Natural killer cell (primary cell): ENCODE measurements at regions not wholly inside any gene's neighbourhood (a gene's known extent, or its start where the extent isn't known, plus 50 kb on each side); places are given as distances from the start of the nearest gene placed in this dataset.

Experiments
- ATAC-seq, 3 donors: fragments of 150-1000 bp in 2 of 3; fragments of 200-7000 bp in 1 of 3; cut with Tn5 transposase; 1 replicate in 1 of 3; 2 replicates in 2 of 3; pipeline ENCODE4 v1.10.0; 2021; ENCODE audit warnings: mild to moderate bottlenecking in 2 of 3, moderate library complexity in 2 of 3
- DNase-seq, 2 donors: peaks; one replicate each; pipeline versions ENCODE4 v3.0.0 to v3.0.0-alpha.2; 2013 to 2021; ENCODE audit warnings: mixed read lengths in 1 of 2
- H3K27ac ChIP-seq: one replicate; pipeline ENCODE4 v1.5.1; 2013; ENCODE audit warnings: mild to moderate bottlenecking, low read length
- H3K27me3 ChIP-seq: one replicate; pipeline ENCODE4 v1.6.1; 2013; ENCODE audit warnings: low read length; ENCODE audit not compliant: control insufficient read depth, insufficient read depth
- H3K36me3 ChIP-seq: one replicate; pipeline ENCODE4 v1.6.1; 2013; ENCODE audit warnings: low read length; ENCODE audit not compliant: control insufficient read depth, insufficient read depth
- H3K4me1 ChIP-seq: one replicate; pipeline ENCODE4 v1.6.1; 2013; ENCODE audit warnings: low read length; ENCODE audit not compliant: control insufficient read depth, insufficient read depth
- H3K4me3 ChIP-seq: one replicate; pipeline ENCODE4 v1.5.1; 2013; ENCODE audit warnings: low read length
- H3K9me3 ChIP-seq: one replicate; pipeline ENCODE4 v1.6.1; 2013; ENCODE audit warnings: low read length; ENCODE audit not compliant: control insufficient read depth, insufficient read depth
- H3K27ac Mint-ChIP-seq, 2 donors: one replicate each; pipeline ENCODE4 v1.8.0; 2022; ENCODE audit warnings: mild to moderate bottlenecking in 2 of 2, mixed read lengths in 2 of 2, moderate library complexity in 1 of 2
- H3K27me3 Mint-ChIP-seq, 2 donors: one replicate each; pipeline ENCODE4 v1.8.0; 2022; ENCODE audit warnings: low read depth in 2 of 2, mixed read lengths in 2 of 2
- H3K36me3 Mint-ChIP-seq: one replicate; pipeline ENCODE4 v1.8.0; 2022; ENCODE audit warnings: mixed read lengths
- H3K4me1 Mint-ChIP-seq, 2 donors: one replicate each; pipeline ENCODE4 v1.8.0; 2022; ENCODE audit warnings: mixed read lengths in 2 of 2
- H3K4me3 Mint-ChIP-seq: one replicate; pipeline ENCODE4 v1.8.0; 2022; ENCODE audit warnings: mild to moderate bottlenecking, moderate library complexity, mixed read lengths
- H3K9me3 Mint-ChIP-seq, 2 donors: one replicate each; pipeline ENCODE4 v1.8.0; 2022; ENCODE audit warnings: mixed read lengths in 2 of 2
- CTCF ChIP-seq: fragments of 200-600 bp; IDR thresholded peaks from one replicate; pipeline ENCODE4 v1.8.0; 2022; ENCODE audit warnings: antibody characterized with exemption
- WGBS: methylation state at CpG from one replicate; pipeline ENCODE4 v1.1.7; 2013; ENCODE audit warnings: missing lambda C conversion rate; ENCODE audit not compliant: insufficient coverage; 5-methylcytosine and 5-hydroxymethylcytosine counted together
- intact Hi-C: fragments of 100-400 bp; cut with micrococcal nuclease; formaldehyde crosslinking; loops from one replicate; pipeline ENCODE4 v1.14.2; 2022

- Mint-ChIP-seq H3K4me1 (no peaks in the 10 kb centered on the region), H3K4me3 (no peak overlapping the region), H3K27me3 (no peaks in the 10 kb centered on the region), H3K27ac (no peak overlapping the region), H3K9me3 (peaks cover 15 to 26% of the 10 kb centered on the region in 2 donors), H3K36me3 (peaks cover 17% of the 10 kb centered on the region)
- no peaks in the 10 kb centered on the region for H3K4me1 ChIP-seq
- no peak overlapping the region for H3K4me3 ChIP-seq
- intact Hi-C loops, result no loop called here
- DNase-seq (no peak), ATAC-seq (no peak)
- no peaks in the 10 kb centered on the region for H3K9me3 ChIP-seq
- no peaks in the 10 kb centered on the region for H3K36me3 ChIP-seq
- WGBS, result no CpG with 5 or more reads among the region's 2 CpGs
- no peak overlapping the region for H3K27ac ChIP-seq
- no peaks in the 10 kb centered on the region for H3K27me3 ChIP-seq
- TF ChIP-seq CTCF, result no peak
Measured at GRCh38 chr3:20648921-20649381, 462.9 kb upstream of the SGO1 start.

GRCh38 chr3:20648294-20648693, 462.3 kb upstream of the SGO1 start:
- no peaks in the 10 kb centered on the region for H3K4me1 ChIP-seq
- H3K27me3 Mint-ChIP-seq, result no peaks in the 10 kb centered on the region
- peaks cover 17% of the 10 kb centered on the region for H3K36me3 Mint-ChIP-seq
- 82% methylated on average over 1 of the region's 2 CpGs for WGBS
- no peak for ATAC-seq
- no peaks in the 10 kb centered on the region for H3K9me3 ChIP-seq
- H3K27me3 ChIP-seq, result no peaks in the 10 kb centered on the region
- no peak for TF ChIP-seq CTCF
- H3K4me1 Mint-ChIP-seq, result no peaks in the 10 kb centered on the region
- H3K4me3 Mint-ChIP-seq, result no peak overlapping the region
- H3K9me3 Mint-ChIP-seq, result peaks cover 15 to 26% of the 10 kb centered on the region in 2 donors
- intact Hi-C loops, result no loop called here
- no peak for DNase-seq
- no peak overlapping the region for H3K27ac Mint-ChIP-seq
- H3K36me3 ChIP-seq, result no peaks in the 10 kb centered on the region
- H3K4me3 ChIP-seq, result no peak overlapping the region
- no peak overlapping the region for H3K27ac ChIP-seq

GRCh38 chr3:20646425-20646824, 460.4 kb upstream of the SGO1 start:
- H3K27ac ChIP-seq, result no peak overlapping the region
- no peak overlapping the region for H3K4me3 ChIP-seq
- TF ChIP-seq CTCF, result no peak
- no peaks in the 10 kb centered on the region for H3K4me1 ChIP-seq
- ATAC-seq (no peak), DNase-seq (no peak)
- Mint-ChIP-seq H3K27me3 (no peaks in the 10 kb centered on the region), H3K4me3 (no peak overlapping the region), H3K36me3 (peaks cover 17% of the 10 kb centered on the region), H3K27ac (no peak overlapping the region), H3K9me3 (peaks cover 15 to 23% of the 10 kb centered on the region in 2 donors), H3K4me1 (no peaks in the 10 kb centered on the region)
- 100% methylated on average over 1 of the region's 1 CpG for WGBS
- no peaks in the 10 kb centered on the region for H3K36me3 ChIP-seq
- H3K9me3 ChIP-seq, result no peaks in the 10 kb centered on the region
- intact Hi-C loops, result no loop called here
- H3K27me3 ChIP-seq, result no peaks in the 10 kb centered on the region

GRCh38 chr3:20645340-20645739, 459.3 kb upstream of the SGO1 start:
- H3K4me1 ChIP-seq, result no peaks in the 10 kb centered on the region
- Mint-ChIP-seq H3K36me3 (peaks cover 19% of the 10 kb centered on the region), H3K4me1 (no peaks in the 10 kb centered on the region), H3K27ac (no peak overlapping the region), H3K9me3 (peaks cover 14 to 20% of the 10 kb centered on the region in 2 donors), H3K4me3 (no peak overlapping the region), H3K27me3 (no peaks in the 10 kb centered on the region)
- no peak overlapping the region for H3K4me3 ChIP-seq
- 23% methylated on average over 1 of the region's 3 CpGs for WGBS
- DNase-seq, result no peak
- H3K27me3 ChIP-seq, result no peaks in the 10 kb centered on the region
- no peaks in the 10 kb centered on the region for H3K36me3 ChIP-seq
- TF ChIP-seq CTCF, result no peak
- no peak for ATAC-seq
- H3K27ac ChIP-seq, result no peak overlapping the region
- intact Hi-C loops, result no loop called here
- no peaks in the 10 kb centered on the region for H3K9me3 ChIP-seq
